HG02943 (cell line): ENCODE measurements at regions not wholly inside any gene's neighbourhood (a gene's known extent, or its start where the extent isn't known, plus 50 kb on each side); places are given as distances from the start of the nearest gene placed in this dataset.

Experiments
- ATAC-seq: cut with Tn5 transposase; IDR thresholded peaks from one replicate; pipeline ENCODE4 v1.9.1; 2021; ENCODE audit warnings: mild to moderate bottlenecking, low read depth, moderate library complexity; ENCODE audit not compliant: unreplicated experiment

- ATAC-seq, result peak; percentile 74
These were observed 78.4 kb upstream of the ITGA1 start for GRCh38 chr5:52709167-52709925.

GRCh38 chr5:52710310-52710971, 77.3 kb upstream of the ITGA1 start:
- ATAC-seq, result peak; percentile 63

- no peak for ATAC-seq
These were observed 76.6 kb upstream of the ITGA1 start for GRCh38 chr5:52710972-52711596.

GRCh38 chr5:52712354-52712753, 75.4 kb upstream of the ITGA1 start:
- ATAC-seq, result no peak

- no peak for ATAC-seq
These were observed 62.5 kb upstream of the ITGA1 start for GRCh38 chr5:52725065-52725746.

- ATAC-seq, result no peak
These were observed 61.9 kb upstream of the ITGA1 start for GRCh38 chr5:52725808-52726207.

GRCh38 chr5:52727020-52727419, 60.7 kb upstream of the ITGA1 start:
- ATAC-seq, result no peak

GRCh38 chr5:52727576-52727975, 60.1 kb upstream of the ITGA1 start:
- no peak for ATAC-seq

- no peak for ATAC-seq
These were observed 59.5 kb upstream of the ITGA1 start for GRCh38 chr5:52728224-52728623.

- ATAC-seq, result no peak
These were observed 59.0 kb upstream of the ITGA1 start for GRCh38 chr5:52728686-52729085.

GRCh38 chr5:52731274-52732027, 56.3 kb upstream of the ITGA1 start:
- ATAC-seq, result no peak

GRCh38 chr5:52734557-52734956, 53.2 kb upstream of the ITGA1 start:
- no peak for ATAC-seq

- no peak for ATAC-seq
These were observed 52.6 kb upstream of the ITGA1 start for GRCh38 chr5:52735139-52735538.
